Kidney tubule cell (primary cell): ENCODE measurements at regions not wholly inside any gene's neighbourhood (a gene's known extent, or its start where the extent isn't known, plus 50 kb on each side); places are given as distances from the start of the nearest gene placed in this dataset.
"Not testable (repeated sequence)": the region's sequence is repeated elsewhere in the genome, so short reads cannot be mapped to it uniquely, and the experiment has no call there.

Experiments
- DNase-seq: peaks from one replicate; pipeline ENCODE4 v3.0.0-alpha.2; 2018; ENCODE audit warnings: low spot score

- DNase-seq: peak; percentile 48
These were observed 282.7 kb upstream of the ZNF32 start for GRCh38 chr10:43931308-43931930.

DNA sequence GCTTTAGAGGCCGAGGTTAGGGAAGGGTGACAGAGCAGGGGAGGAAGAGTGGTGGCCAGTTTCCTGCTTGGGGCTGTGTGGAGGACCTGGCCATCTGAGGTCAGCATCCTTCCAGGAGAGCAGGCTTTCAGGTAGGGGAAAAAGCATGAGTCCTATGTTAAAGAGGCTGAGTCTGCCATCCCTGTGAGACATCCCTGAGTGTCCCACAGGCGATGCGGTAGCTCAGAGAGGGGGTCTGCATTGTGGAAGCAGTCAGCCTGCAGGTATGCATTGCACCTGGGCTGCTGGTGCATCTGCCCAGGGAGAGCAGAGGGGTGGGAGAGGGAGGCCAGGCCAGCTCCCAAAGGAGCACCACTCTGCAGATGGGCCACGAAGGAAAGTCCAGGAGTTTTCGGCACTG lies 282.1 kb upstream of the ZNF32 start:
- no peak for DNase-seq

- DNase-seq: no peak
These were observed 281.6 kb upstream of the ZNF32 start for GRCh38 chr10:43930243-43930642.

DNA sequence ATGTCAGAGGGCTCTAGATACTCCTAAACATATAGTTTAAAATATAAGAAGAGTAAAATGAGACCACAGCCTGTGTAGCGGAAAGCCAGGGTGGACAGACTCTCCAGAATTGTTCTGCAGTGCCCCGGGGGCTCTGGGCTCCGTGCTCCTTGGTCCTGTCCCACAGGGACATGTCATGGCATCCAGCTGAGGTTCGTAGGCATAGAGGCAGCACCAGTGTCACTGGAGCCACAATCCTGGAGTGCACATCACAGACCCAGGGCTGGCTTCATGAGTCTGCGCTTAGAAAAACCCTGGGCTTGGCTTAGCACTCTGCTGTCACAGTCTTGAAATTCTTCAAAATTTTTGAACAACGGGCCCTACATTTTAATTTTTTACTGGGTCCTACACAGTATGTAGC lies 280.4 kb upstream of the ZNF32 start:
- DNase-seq: no peak

- DNase-seq: no peak
These were observed 279.8 kb upstream of the ZNF32 start for GRCh38 chr10:43928425-43928968.

- no peak for DNase-seq
These were observed 278.3 kb upstream of the ZNF32 start for GRCh38 chr10:43926875-43927406.

- no peak for DNase-seq
These were observed 277.7 kb upstream of the ZNF32 start for GRCh38 chr10:43926371-43926770.

DNA sequence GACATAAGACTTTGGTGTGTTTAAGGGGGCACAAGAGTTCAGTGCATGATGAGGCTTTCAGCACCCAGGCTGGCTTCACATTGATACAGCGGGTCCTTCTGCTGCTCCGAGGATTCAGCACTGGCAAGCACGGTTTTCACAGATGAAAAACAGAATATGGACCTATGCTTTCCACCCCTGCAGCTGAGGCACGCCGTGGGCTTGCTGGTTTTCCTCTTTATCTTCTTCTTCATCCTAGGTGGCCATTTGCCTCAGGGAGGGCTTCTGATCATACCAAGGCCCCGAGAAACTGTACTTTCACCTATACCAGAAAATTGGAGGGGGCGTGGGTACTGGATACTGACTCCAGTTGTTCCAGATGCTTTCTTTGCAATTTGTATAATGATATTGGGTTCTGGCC lies 277.1 kb upstream of the ZNF32 start:
- no peak for DNase-seq

GRCh38 chr10:43923328-43923727 lies 274.6 kb upstream of the ZNF32 start:
- DNase-seq: no peak

DNA sequence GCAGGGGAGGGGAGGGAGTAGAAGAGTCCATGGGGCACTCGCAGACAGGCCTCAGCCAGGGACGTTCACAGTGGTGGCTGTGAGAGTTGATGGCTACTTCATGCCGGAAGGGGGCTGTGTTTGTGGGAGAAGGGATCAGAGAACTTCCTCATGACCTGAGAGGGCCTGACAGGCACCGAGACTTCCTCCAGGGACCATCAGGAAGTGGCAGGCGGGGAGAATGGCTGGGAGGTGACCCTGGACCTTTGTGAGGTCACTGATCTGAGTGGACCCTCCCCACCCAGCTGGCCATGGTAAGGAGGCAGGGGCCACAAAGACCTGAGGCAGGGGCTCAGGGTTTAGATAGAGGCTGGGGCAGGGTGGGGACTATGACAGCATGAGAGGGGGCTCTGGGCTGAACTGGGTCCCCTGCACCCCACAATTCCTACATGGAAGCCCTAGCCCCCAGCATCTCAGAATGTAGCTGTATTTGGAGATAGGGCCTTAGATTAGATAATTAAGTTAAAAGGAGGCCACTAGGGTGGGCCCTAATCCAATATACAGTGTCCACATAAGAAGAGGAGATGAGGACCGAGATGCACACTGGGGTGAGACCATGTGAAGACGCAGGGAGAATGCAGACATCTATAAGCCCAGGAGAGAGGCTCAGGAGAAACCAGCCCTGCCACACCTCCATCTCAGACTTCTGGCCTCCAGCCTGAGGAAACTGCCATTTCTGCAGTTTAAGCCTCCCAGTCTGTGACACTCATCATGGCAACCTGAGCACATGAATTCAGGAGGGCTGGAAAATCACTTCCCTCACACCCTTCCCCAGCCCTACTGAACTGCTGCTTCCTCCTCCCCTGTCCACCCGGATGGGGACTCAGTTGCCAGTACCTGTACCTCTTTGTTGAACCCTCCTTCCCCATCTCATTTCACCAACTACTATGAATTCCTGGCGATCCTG lies 273.9 kb upstream of the ZNF32 start:
- no peak for DNase-seq

- no peak for DNase-seq
These were observed 273.2 kb upstream of the ZNF32 start for GRCh38 chr10:43921881-43922280.

GRCh38 chr10:43921478-43921877 lies 272.8 kb upstream of the ZNF32 start:
- DNase-seq: no peak

DNA sequence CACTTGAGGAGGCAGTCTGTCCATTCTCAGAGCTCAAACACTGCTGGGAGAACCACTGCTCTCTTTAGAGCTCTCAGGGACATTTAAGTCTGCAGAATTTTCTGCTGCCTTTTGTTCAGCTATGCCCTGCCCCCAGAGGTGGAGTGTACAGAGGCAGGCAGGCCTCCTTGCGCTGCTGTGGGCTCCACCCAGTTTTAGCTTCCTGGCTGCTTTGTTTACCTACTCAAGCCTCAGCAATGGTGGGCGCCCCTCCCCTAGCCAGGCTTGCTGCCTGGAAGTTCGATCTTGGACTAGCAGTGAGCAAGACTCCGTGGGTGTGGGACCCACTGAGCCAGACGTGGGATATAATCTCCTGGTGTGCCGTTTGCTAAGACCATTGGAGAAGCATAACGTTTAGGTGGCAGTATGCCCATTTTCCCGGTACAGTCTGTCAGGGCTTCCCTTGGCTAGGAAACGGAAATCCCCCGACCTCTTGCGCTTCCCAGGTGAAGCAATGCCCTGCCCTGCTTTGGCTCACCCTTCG lies 271.6 kb upstream of the ZNF32 start:
- not testable (repeated sequence) for DNase-seq

- DNase-seq: peak; percentile 17
These were observed 265.1 kb upstream of the ZNF32 start for GRCh38 chr10:43913676-43914235.

GRCh38 chr10:43912469-43912868 lies 263.8 kb upstream of the ZNF32 start:
- no peak for DNase-seq

GRCh38 chr10:43906490-43906889 lies 257.8 kb upstream of the ZNF32 start:
- DNase-seq: no peak

- DNase-seq: no peak
These were observed 257.0 kb upstream of the ZNF32 start for GRCh38 chr10:43905512-43906236.

DNA sequence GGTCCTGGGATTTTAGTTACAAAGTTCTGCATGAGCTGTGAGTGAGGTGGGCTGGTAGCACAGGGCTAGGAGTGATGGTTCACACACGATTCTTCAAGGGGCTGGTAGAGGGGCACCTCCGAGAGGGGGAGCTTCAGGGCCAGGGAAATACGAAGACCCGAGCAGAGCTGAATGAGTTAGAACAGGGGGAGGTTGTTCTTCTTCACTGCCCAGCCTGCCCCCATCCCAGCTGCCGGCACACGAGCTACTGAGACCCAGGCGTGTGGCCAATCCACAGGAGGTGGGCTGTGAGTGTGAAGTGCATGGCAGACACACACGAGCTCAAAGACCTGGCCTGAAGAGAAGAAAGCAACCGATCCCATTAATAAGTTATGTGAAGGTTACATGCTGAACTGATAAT lies 256.2 kb upstream of the ZNF32 start:
- no peak for DNase-seq

- DNase-seq: no peak
These were observed 255.6 kb upstream of the ZNF32 start for GRCh38 chr10:43904301-43904700.

GRCh38 chr10:43903451-43903850 lies 254.8 kb upstream of the ZNF32 start:
- DNase-seq: no peak

DNA sequence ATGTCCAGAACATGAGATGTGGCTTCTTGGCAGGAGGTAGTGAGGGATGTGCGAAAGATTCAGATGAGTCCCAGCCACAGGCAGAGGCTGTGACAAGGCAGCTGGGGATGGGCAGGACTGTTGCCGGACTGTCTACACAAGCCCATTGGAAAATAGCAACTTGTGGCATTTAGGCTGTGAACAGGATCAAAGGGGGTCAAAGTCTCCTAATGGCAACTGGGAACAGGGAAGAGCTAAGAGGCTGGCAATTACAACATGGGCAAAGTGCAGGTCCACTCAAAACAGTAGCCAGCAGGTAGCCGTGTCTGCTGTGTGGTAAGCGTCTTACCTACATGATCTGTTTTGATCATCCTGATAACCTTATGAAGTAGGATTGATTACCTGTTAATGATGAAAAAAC lies 254.2 kb upstream of the ZNF32 start:
- no peak for DNase-seq
